CD14-positive monocyte (primary cell): ENCODE measurements at regions not wholly inside any gene's neighbourhood (a gene's known extent, or its start where the extent isn't known, plus 50 kb on each side); places are given as distances from the start of the nearest gene placed in this dataset.

ENCODE experiments used
- DNase-seq, 3 donors: peaks; one replicate each; pipeline ENCODE4 v3.0.0-alpha.2; 2011 to 2022
- H2AFZ ChIP-seq: 2 replicates; pipeline ENCODE4 v1.6.0; 2012; ENCODE audit warnings: mild to moderate bottlenecking, low read depth, low read length, inconsistent platforms; ENCODE audit not compliant: insufficient read depth, poor library complexity, severe bottlenecking
- H3K27ac ChIP-seq, 2 donors: 1 replicate in 1 of 2; 2 replicates in 1 of 2; pipeline ENCODE4 v1.5.1; 2012 to 2013; ENCODE audit warnings: low read length in 2 of 2, control low read depth in 1 of 2, inconsistent platforms in 1 of 2, low read depth in 1 of 2, mild to moderate bottlenecking in 1 of 2
- H3K27me3 ChIP-seq, 2 donors: one replicate each; pipeline versions ENCODE4 v1.6.0 to v1.6.1; 2011 to 2013; ENCODE audit warnings: low read length in 2 of 2; ENCODE audit not compliant: control insufficient read depth in 2 of 2, insufficient read depth in 2 of 2
- H3K36me3 ChIP-seq, 2 donors: replicated peaks in 1 of 2; 1 replicate in 1 of 2; 2 replicates in 1 of 2; pipeline versions ENCODE4 v1.5.1 to v1.6.1; 2012 to 2013; ENCODE audit warnings: low read length in 2 of 2, control low read depth in 1 of 2, inconsistent platforms in 1 of 2, mild to moderate bottlenecking in 1 of 2; ENCODE audit not compliant: insufficient read depth in 2 of 2, control insufficient read depth in 1 of 2
- H3K4me1 ChIP-seq, 2 donors: 1 replicate in 1 of 2; 2 replicates in 1 of 2; pipeline versions ENCODE4 v1.5.1 to v1.6.1; 2012 to 2013; ENCODE audit warnings: low read length in 2 of 2, control low read depth in 1 of 2, inconsistent platforms in 1 of 2, mild to moderate bottlenecking in 1 of 2, moderate library complexity in 1 of 2; ENCODE audit not compliant: insufficient read depth in 2 of 2, control insufficient read depth in 1 of 2
- H3K4me2 ChIP-seq: replicated peaks from 2 replicates; pipeline ENCODE3; 2012; ENCODE audit warnings: low read length, moderate library complexity, mild to moderate bottlenecking; ENCODE audit not compliant: poor library complexity, severe bottlenecking; ENCODE audit errors: extremely low read depth
- H3K4me3 ChIP-seq, 3 experiments: fragments of 200-600 bp in 1 of 3; sonication (generic) in 1 of 3; replicated peaks in 1 of 3; 1 replicate in 2 of 3; 2 replicates in 1 of 3; pipeline ENCODE4 v1.5.1; 2011 to 2013; ENCODE audit warnings: low read length in 3 of 3, mild to moderate bottlenecking in 3 of 3, control low read depth in 2 of 3, low read depth in 2 of 3, inconsistent platforms in 1 of 3, moderate library complexity in 1 of 3
- H3K79me2 ChIP-seq: 2 replicates; pipeline ENCODE4 v1.6.0; 2012; ENCODE audit warnings: mild to moderate bottlenecking, control low read depth, inconsistent platforms, low read length, moderate library complexity; ENCODE audit not compliant: insufficient read depth
- H3K9ac ChIP-seq: 2 replicates; pipeline ENCODE4 v1.6.0; 2017; ENCODE audit warnings: low read length, mild to moderate bottlenecking; ENCODE audit not compliant: insufficient read depth, poor library complexity, severe bottlenecking
- H3K9me3 ChIP-seq, 2 donors: replicated peaks in 1 of 2; 1 replicate in 1 of 2; 2 replicates in 1 of 2; pipeline versions ENCODE4 v1.5.1 to v1.6.1; 2012 to 2013; ENCODE audit warnings: low read length in 2 of 2, control low read depth in 1 of 2; ENCODE audit not compliant: control insufficient read depth in 1 of 2, insufficient read depth in 1 of 2
- H4K20me1 ChIP-seq: 2 replicates; pipeline ENCODE4 v1.6.0; 2012; ENCODE audit warnings: mild to moderate bottlenecking, low read length, control low read depth, moderate library complexity; ENCODE audit not compliant: insufficient read depth
- H3K27ac Mint-ChIP-seq, 7 donors: one replicate each; pipeline ENCODE4 v1.8.0; 2020; ENCODE audit warnings: mild to moderate bottlenecking in 7 of 7, mixed read lengths in 7 of 7, moderate library complexity in 6 of 7, inconsistent platforms in 2 of 7
- H3K27me3 Mint-ChIP-seq, 3 donors: one replicate each; pipeline ENCODE4 v1.8.0; 2021 to 2022; ENCODE audit warnings: low read depth in 3 of 3, mild to moderate bottlenecking in 3 of 3, mixed read lengths in 3 of 3, moderate library complexity in 3 of 3, inconsistent platforms in 1 of 3
- H3K36me3 Mint-ChIP-seq, 2 donors: one replicate each; pipeline ENCODE4 v1.8.0; 2020; ENCODE audit warnings: mixed read lengths in 2 of 2, inconsistent platforms in 1 of 2, mild to moderate bottlenecking in 1 of 2
- H3K4me1 Mint-ChIP-seq: one replicate; pipeline ENCODE4 v1.8.0; 2020; ENCODE audit warnings: mild to moderate bottlenecking, mixed read lengths
- H3K4me3 Mint-ChIP-seq, 2 donors: one replicate each; pipeline ENCODE4 v1.8.0; 2020; ENCODE audit warnings: mild to moderate bottlenecking in 2 of 2, mixed read lengths in 2 of 2, moderate library complexity in 1 of 2
- H3K9me3 Mint-ChIP-seq, 7 donors: one replicate each; pipeline ENCODE4 v1.8.0; 2020 to 2022; ENCODE audit warnings: mixed read lengths in 7 of 7, mild to moderate bottlenecking in 6 of 7, moderate library complexity in 6 of 7, inconsistent platforms in 2 of 7
- WGBS: methylation state at CpG from one replicate; pipeline ENCODE4 v1.1.5; 2013; ENCODE audit warnings: missing lambda C conversion rate; ENCODE audit not compliant: insufficient coverage; 5-methylcytosine and 5-hydroxymethylcytosine counted together
- intact Hi-C, 2 donors: fragments of 100-400 bp; cut with micrococcal nuclease; formaldehyde crosslinking; loops; one replicate each; pipeline versions ENCODE4 v1.15.0 to v1.15.1; 2023
- TF ChIP-seq, protein P1 (sequence below): fragments of 200-600 bp; IDR thresholded peaks from one replicate; pipeline ENCODE4 v1.8.0; 2022; ENCODE audit warnings: antibody characterized with exemption, mild to moderate bottlenecking

DNA sequence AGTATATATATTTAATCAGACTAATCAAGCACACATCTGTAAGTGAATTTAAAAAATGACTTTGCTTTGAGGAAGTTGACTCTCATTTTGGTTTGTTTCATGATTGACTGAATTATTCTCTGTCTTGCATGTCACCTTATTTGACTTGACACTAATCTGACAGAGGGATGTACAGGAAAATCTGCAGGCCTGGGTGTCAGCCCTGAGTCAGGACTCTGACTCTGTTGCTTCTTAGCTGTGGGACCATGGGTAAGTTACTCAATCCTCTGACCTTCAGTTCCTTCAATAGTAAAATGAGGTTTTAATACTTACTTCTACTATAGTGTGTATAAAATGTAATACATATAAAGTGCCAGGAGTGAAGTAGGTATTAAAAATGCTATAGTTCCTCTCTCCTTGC is 415.9 kb downstream of the ARHGEF28 start:
- Histone ChIP-seq H3K79me2 (no peaks in the 10 kb centered on the region), H3K27ac (no peak overlapping the region), H3K9ac (no peak overlapping the region), H3K36me3 (no peaks in the 10 kb centered on the region), H4K20me1 (no peaks in the 10 kb centered on the region), H3K4me2 (no peak overlapping the region), H3K4me1 (no peaks in the 10 kb centered on the region), H2AFZ (peak overlapping the region; percentile 29), H3K4me3 (no peak overlapping the region), H3K27me3 (no peaks in the 10 kb centered on the region), H3K9me3 (no peaks in the 10 kb centered on the region)
- H3K36me3 Mint-ChIP-seq: no peaks in the 10 kb centered on the region
- H3K27me3 Mint-ChIP-seq: peaks cover 0 to 11% (median 0%) of the 10 kb centered on the region in 3 donors
- intact Hi-C loops: no loop called here
- TF ChIP-seq, protein P1, sequence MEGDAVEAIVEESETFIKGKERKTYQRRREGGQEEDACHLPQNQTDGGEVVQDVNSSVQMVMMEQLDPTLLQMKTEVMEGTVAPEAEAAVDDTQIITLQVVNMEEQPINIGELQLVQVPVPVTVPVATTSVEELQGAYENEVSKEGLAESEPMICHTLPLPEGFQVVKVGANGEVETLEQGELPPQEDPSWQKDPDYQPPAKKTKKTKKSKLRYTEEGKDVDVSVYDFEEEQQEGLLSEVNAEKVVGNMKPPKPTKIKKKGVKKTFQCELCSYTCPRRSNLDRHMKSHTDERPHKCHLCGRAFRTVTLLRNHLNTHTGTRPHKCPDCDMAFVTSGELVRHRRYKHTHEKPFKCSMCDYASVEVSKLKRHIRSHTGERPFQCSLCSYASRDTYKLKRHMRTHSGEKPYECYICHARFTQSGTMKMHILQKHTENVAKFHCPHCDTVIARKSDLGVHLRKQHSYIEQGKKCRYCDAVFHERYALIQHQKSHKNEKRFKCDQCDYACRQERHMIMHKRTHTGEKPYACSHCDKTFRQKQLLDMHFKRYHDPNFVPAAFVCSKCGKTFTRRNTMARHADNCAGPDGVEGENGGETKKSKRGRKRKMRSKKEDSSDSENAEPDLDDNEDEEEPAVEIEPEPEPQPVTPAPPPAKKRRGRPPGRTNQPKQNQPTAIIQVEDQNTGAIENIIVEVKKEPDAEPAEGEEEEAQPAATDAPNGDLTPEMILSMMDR: no peak
- H3K4me3 Mint-ChIP-seq: no peak overlapping the region
- H3K27ac Mint-ChIP-seq: no peak overlapping the region
- no peak for DNase-seq
- no peaks in the 10 kb centered on the region for H3K9me3 Mint-ChIP-seq
- H3K4me1 Mint-ChIP-seq: no peaks in the 10 kb centered on the region

DNA sequence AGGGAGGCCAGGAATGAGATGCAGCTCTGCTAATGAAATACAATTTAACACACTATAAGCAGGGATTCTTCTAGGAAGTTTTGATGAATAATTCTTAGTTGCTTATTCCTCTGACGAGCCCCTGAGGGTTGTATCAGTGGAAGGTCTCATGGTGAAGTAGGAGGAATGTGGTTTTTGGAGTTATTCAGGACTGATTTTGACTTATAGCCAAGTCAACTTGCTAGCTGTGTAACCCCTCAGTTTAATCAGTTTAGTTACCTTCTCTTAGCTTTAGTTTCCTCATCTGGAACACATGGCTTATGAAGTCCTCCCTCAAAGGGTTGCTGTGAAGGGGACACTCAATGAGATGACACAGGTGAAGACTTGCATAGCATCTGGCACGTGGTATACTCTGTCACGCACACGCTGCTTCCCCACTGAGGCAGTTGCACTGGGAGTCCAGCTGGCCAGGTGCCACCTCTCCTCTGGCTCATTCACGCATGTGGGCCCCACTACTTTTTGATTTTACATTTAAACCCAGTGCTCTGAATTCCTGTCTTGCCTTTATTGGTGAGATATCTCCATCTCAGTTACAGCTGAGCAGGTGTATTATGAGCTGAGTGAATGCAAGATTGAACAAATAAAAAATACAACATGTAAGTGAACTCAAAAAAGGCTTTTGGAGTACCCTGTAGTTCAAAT is 415.0 kb downstream of the ARHGEF28 start:
- H3K27me3 Mint-ChIP-seq: peaks cover 0 to 9% (median 0%) of the 10 kb centered on the region in 3 donors
- Histone ChIP-seq H3K79me2 (no peaks in the 10 kb centered on the region), H4K20me1 (no peaks in the 10 kb centered on the region), H3K27ac (no peak overlapping the region), H3K4me3 (no peak overlapping the region), H3K27me3 (no peaks in the 10 kb centered on the region), H2AFZ (no peak overlapping the region), H3K4me2 (no peak overlapping the region), H3K4me1 (no peaks in the 10 kb centered on the region), H3K9me3 (no peaks in the 10 kb centered on the region), H3K36me3 (no peaks in the 10 kb centered on the region), H3K9ac (no peak overlapping the region)
- TF ChIP-seq, protein P1: no peak
- no peaks in the 10 kb centered on the region for H3K9me3 Mint-ChIP-seq
- 100% methylated on average over 1 of the region's 5 CpGs for WGBS
- H3K4me1 Mint-ChIP-seq: peaks cover 2% of the 10 kb centered on the region
- no peaks in the 10 kb centered on the region for H3K36me3 Mint-ChIP-seq
- no peak overlapping the region for H3K27ac Mint-ChIP-seq
- intact Hi-C loops: no loop called here
- DNase-seq: no peak
- no peak overlapping the region for H3K4me3 Mint-ChIP-seq
